ENCODE measurements at regions not wholly inside any gene's neighbourhood (a gene's known extent, or its start where the extent isn't known, plus 50 kb on each side); places are given as distances from the start of the nearest gene placed in this dataset.

GRCh38 chr5:67409126-67409777 lies 212.7 kb upstream of the CD180 start:
- H3K27me3 Mint-ChIP-seq = no peaks in the 10 kb centered on the region
- ATAC-seq (ENCODE audit: poor library complexity) (no peak), DNase-seq (no peak)
- H3K9me3 Mint-ChIP-seq = no peaks in the 10 kb centered on the region
- no peak overlapping the region for H3K4me3 Mint-ChIP-seq
- no peak overlapping the region for H3K27ac ChIP-seq (ENCODE audit: low read depth in 1 of 2, low read length in 2 of 2)
- ChIA-PET CTCF (no interaction called here), POLR2A (no interaction called here)
- no peaks in the 10 kb centered on the region for H3K36me3 Mint-ChIP-seq (ENCODE audit: low read depth)
- H3K4me1 ChIP-seq (ENCODE audit: insufficient read depth, low read length) = no peaks in the 10 kb centered on the region
- H3K27ac Mint-ChIP-seq = no peak overlapping the region
- intact Hi-C loops (cut with DNase I, micrococcal nuclease) = no loop called here
- H3K36me3 ChIP-seq (ENCODE audit: insufficient read depth, low read length) = no peaks in the 10 kb centered on the region
- TF ChIP-seq CTCF (IDR thresholded peaks at IDR 0.05) = no peak
- H3K9me3 ChIP-seq (ENCODE audit: control insufficient read depth in 1 of 2, insufficient read depth in 1 of 2, low read length in 2 of 2) = no peaks in the 10 kb centered on the region
- no peak overlapping the region for H3K4me3 ChIP-seq (ENCODE audit: low read length)
- no peaks in the 10 kb centered on the region for H3K4me1 Mint-ChIP-seq (ENCODE audit: low read depth)
- H3K27me3 ChIP-seq (ENCODE audit: control insufficient read depth in 1 of 2, insufficient read depth in 2 of 2, low read length in 2 of 2) = no peaks in the 10 kb centered on the region

- DNase-seq = no peak
- H3K4me3 Mint-ChIP-seq = no peak overlapping the region
- no peak overlapping the region for H3K27ac Mint-ChIP-seq
- no peaks in the 10 kb centered on the region for H3K9me3 ChIP-seq (ENCODE audit: control insufficient read depth in 1 of 2, insufficient read depth in 1 of 2, low read length in 2 of 2)
- H3K36me3 Mint-ChIP-seq (ENCODE audit: low read depth) = no peaks in the 10 kb centered on the region
- no peak for ATAC-seq (ENCODE audit: poor library complexity)
- no peaks in the 10 kb centered on the region for H3K9me3 Mint-ChIP-seq
- H3K4me1 Mint-ChIP-seq (ENCODE audit: low read depth) = no peaks in the 10 kb centered on the region
- H3K27me3 ChIP-seq (ENCODE audit: control insufficient read depth in 1 of 2, insufficient read depth in 2 of 2, low read length in 2 of 2) = no peaks in the 10 kb centered on the region
- POLR2A ChIA-PET = interaction anchor here (0.7 kb wide), 1 partner anchor 272 kb away, joined by 3 read pairs; no protein-coding TSS in a partner anchor
- no peaks in the 10 kb centered on the region for H3K36me3 ChIP-seq (ENCODE audit: insufficient read depth, low read length)
- H3K27ac ChIP-seq (ENCODE audit: low read depth in 1 of 2, low read length in 2 of 2) = no peak overlapping the region
- no peaks in the 10 kb centered on the region for H3K27me3 Mint-ChIP-seq
- H3K4me1 ChIP-seq (ENCODE audit: insufficient read depth, low read length) = no peaks in the 10 kb centered on the region
- intact Hi-C loops (cut with DNase I, micrococcal nuclease) = no loop called here
- H3K4me3 ChIP-seq (ENCODE audit: low read length) = no peak overlapping the region
- CTCF ChIA-PET = no interaction called here
- TF ChIP-seq CTCF (IDR thresholded peaks at IDR 0.05) = no peak
Observed at GRCh38 chr5:67407979-67408378, 211.4 kb upstream of the CD180 start.

GRCh38 chr5:67405755-67406154 lies 209.2 kb upstream of the CD180 start:
- no peak for TF ChIP-seq CTCF (IDR thresholded peaks at IDR 0.05)
- Mint-ChIP-seq H3K36me3 (ENCODE audit: low read depth) (no peaks in the 10 kb centered on the region), H3K27me3 (no peaks in the 10 kb centered on the region), H3K4me3 (no peak overlapping the region), H3K9me3 (no peaks in the 10 kb centered on the region), H3K4me1 (ENCODE audit: low read depth) (no peaks in the 10 kb centered on the region), H3K27ac (no peak overlapping the region)
- ATAC-seq (ENCODE audit: poor library complexity) = no peak
- no peak for DNase-seq
- H3K27me3 ChIP-seq (ENCODE audit: control insufficient read depth in 1 of 2, insufficient read depth in 2 of 2, low read length in 2 of 2) = no peaks in the 10 kb centered on the region
- intact Hi-C loops (cut with DNase I, micrococcal nuclease) = no loop called here
- CTCF ChIA-PET = no interaction called here
- no peaks in the 10 kb centered on the region for H3K4me1 ChIP-seq (ENCODE audit: insufficient read depth, low read length)
- POLR2A ChIA-PET = no interaction called here
- H3K9me3 ChIP-seq (ENCODE audit: control insufficient read depth in 1 of 2, insufficient read depth in 1 of 2, low read length in 2 of 2) = no peaks in the 10 kb centered on the region
- no peaks in the 10 kb centered on the region for H3K36me3 ChIP-seq (ENCODE audit: insufficient read depth, low read length)
- no peak overlapping the region for H3K4me3 ChIP-seq (ENCODE audit: low read length)
- no peak overlapping the region for H3K27ac ChIP-seq (ENCODE audit: low read depth in 1 of 2, low read length in 2 of 2)

All from CD4-positive, alpha-beta T cell (primary cell).